Neural cell (in vitro differentiated cells): ENCODE measurements at regions not wholly inside any gene's neighbourhood (a gene's known extent, or its start where the extent isn't known, plus 50 kb on each side); places are given as distances from the start of the nearest gene placed in this dataset.

ENCODE experiments used
- H2AFZ ChIP-seq: fragments of 200-600, 300-800 bp; sonication (generic), shearing (Covaris generic); 2 replicates; pipeline ENCODE4 v1.6.0; 2014; ENCODE audit warnings: low read depth, mild to moderate bottlenecking, antibody characterized with exemption, low read length, moderate library complexity
- H3F3A ChIP-seq: fragments of 200-600 bp; shearing (Covaris generic); 2 replicates; pipeline ENCODE4 v1.6.1; 2016; ENCODE audit warnings: mild to moderate bottlenecking, moderate library complexity, mixed read lengths, antibody characterized with exemption, low read length; ENCODE audit not compliant: insufficient read depth, poor library complexity, severe bottlenecking
- H3K27ac ChIP-seq: fragments of 200-600, 300-800 bp; sonication (generic), shearing (Covaris generic); 2 replicates; pipeline ENCODE4 v1.5.1; 2014; ENCODE audit warnings: mild to moderate bottlenecking, low read length, moderate library complexity
- H3K27me3 ChIP-seq: fragments of 300-800, 200-600 bp; sonication (generic), shearing (Covaris generic); 2 replicates; pipeline ENCODE4 v1.6.0; 2014; ENCODE audit warnings: mild to moderate bottlenecking, low read depth, low read length, moderate library complexity; ENCODE audit not compliant: insufficient read depth
- H3K36me3 ChIP-seq: fragments of 300-800, 200-600 bp; sonication (generic), shearing (Covaris generic); 2 replicates; pipeline ENCODE4 v1.5.1; 2014; ENCODE audit warnings: mild to moderate bottlenecking, antibody characterized with exemption, low read length, moderate library complexity; ENCODE audit not compliant: insufficient read depth
- H3K4me2 ChIP-seq: fragments of 300-800, 200-600 bp; sonication (generic), shearing (Covaris generic); 2 replicates; pipeline ENCODE4 v1.6.0; 2014; ENCODE audit warnings: mild to moderate bottlenecking, low read length
- H3K4me3 ChIP-seq: fragments of 300-800, 200-600 bp; sonication (generic), shearing (Covaris generic); 2 replicates; pipeline ENCODE4 v1.5.1; 2014; ENCODE audit warnings: mild to moderate bottlenecking, low read length, moderate library complexity
- H3K79me2 ChIP-seq: fragments of 200-600 bp; shearing (Covaris generic); replicated peaks from 2 replicates; pipeline ENCODE4 v1.6.0; 2014; ENCODE audit warnings: mild to moderate bottlenecking, low read length, moderate library complexity; ENCODE audit not compliant: insufficient read depth
- H3K9ac ChIP-seq: fragments of 300-800, 200-600 bp; sonication (generic), shearing (Covaris generic); 2 replicates; pipeline ENCODE4 v1.6.1; 2016; ENCODE audit warnings: mild to moderate bottlenecking, low read length, mixed read lengths
- H3K9me2 ChIP-seq: fragments of 200-600 bp; shearing (Covaris generic); 2 replicates; pipeline ENCODE4 v1.6.1; 2016; ENCODE audit warnings: mild to moderate bottlenecking, low read length, mixed read lengths; ENCODE audit not compliant: insufficient read depth
- H3K9me3 ChIP-seq: fragments of 200-600, 300-800 bp; sonication (generic), shearing (Covaris generic); 2 replicates; pipeline ENCODE4 v1.6.1; 2016; ENCODE audit warnings: mild to moderate bottlenecking, mixed run types, low read length, moderate library complexity, mixed read lengths
- H4K20me1 ChIP-seq: fragments of 200-600 bp; shearing (Covaris generic); 2 replicates; pipeline ENCODE4 v1.6.1; 2016; ENCODE audit warnings: mild to moderate bottlenecking, mixed run types; ENCODE audit not compliant: insufficient read depth
- CTCF ChIP-seq: fragments of 450-650 bp; IDR thresholded peaks from 2 replicates; pipeline ENCODE4 v1.5.1; 2014; ENCODE audit warnings: antibody characterized with exemption, mild to moderate bottlenecking, moderate library complexity; ENCODE audit not compliant: poor library complexity, severe bottlenecking
- EP300 ChIP-seq: fragments of 450-650 bp; conservative IDR thresholded peaks from 2 replicates; pipeline ENCODE4 v1.6.1; 2014; ENCODE audit warnings: antibody characterized with exemption, mild to moderate bottlenecking, moderate library complexity; ENCODE audit not compliant: poor library complexity, severe bottlenecking
- EZH2 ChIP-seq: fragments of 200-600, 300-800 bp; shearing (Covaris generic), sonication (generic); IDR thresholded peaks from 2 replicates; pipeline ENCODE4 v1.6.1; 2014; ENCODE audit warnings: antibody characterized with exemption, low read length, borderline replicate concordance, mild to moderate bottlenecking; ENCODE audit not compliant: insufficient read depth, poor library complexity, severe bottlenecking
- MXI1 ChIP-seq: fragments of 450-650 bp; conservative IDR thresholded peaks from 2 replicates; pipeline ENCODE4 v1.6.1; 2014; ENCODE audit warnings: antibody characterized with exemption, mild to moderate bottlenecking; ENCODE audit not compliant: poor library complexity, severe bottlenecking
- POLR2AphosphoS5 ChIP-seq: IDR thresholded peaks from 2 replicates; pipeline ENCODE4 v1.6.1; 2012
- RAD21 ChIP-seq: fragments of 450-650 bp; conservative IDR thresholded peaks from 2 replicates; pipeline ENCODE4 v1.6.1; 2014; ENCODE audit warnings: antibody characterized with exemption, mild to moderate bottlenecking, moderate library complexity
- REST ChIP-seq: IDR thresholded peaks from 2 replicates; pipeline ENCODE4 v1.6.1; 2012; ENCODE audit warnings: borderline replicate concordance
- SMC3 ChIP-seq: fragments of 450-650 bp; conservative IDR thresholded peaks from 2 replicates; pipeline ENCODE4 v1.6.1; 2014; ENCODE audit warnings: antibody characterized with exemption, mild to moderate bottlenecking, moderate library complexity; ENCODE audit not compliant: poor library complexity
- TAF1 ChIP-seq: IDR thresholded peaks from 2 replicates; pipeline ENCODE4 v1.6.1; 2012; ENCODE audit warnings: low read depth

- H3F3A ChIP-seq = no peaks in the 10 kb centered on the region
- no peaks in the 10 kb centered on the region for H3K36me3 ChIP-seq
- no peak overlapping the region for H3K27ac ChIP-seq
- H3K9ac ChIP-seq = no peak overlapping the region
- no peak overlapping the region for H3K4me2 ChIP-seq
- no peak overlapping the region for H2AFZ ChIP-seq
- H3K79me2 ChIP-seq = no peaks in the 10 kb centered on the region
- H3K9me2 ChIP-seq = no peaks in the 10 kb centered on the region
- H3K4me3 ChIP-seq = no peak overlapping the region
- H4K20me1 ChIP-seq = no peaks in the 10 kb centered on the region
- H3K9me3 ChIP-seq = no peaks in the 10 kb centered on the region
- no peak for TF ChIP-seq RAD21
- no peaks in the 10 kb centered on the region for H3K27me3 ChIP-seq
Observed at GRCh38 chr21:14752345-14752909, 206.3 kb upstream of the SAMSN1 start.

DNA sequence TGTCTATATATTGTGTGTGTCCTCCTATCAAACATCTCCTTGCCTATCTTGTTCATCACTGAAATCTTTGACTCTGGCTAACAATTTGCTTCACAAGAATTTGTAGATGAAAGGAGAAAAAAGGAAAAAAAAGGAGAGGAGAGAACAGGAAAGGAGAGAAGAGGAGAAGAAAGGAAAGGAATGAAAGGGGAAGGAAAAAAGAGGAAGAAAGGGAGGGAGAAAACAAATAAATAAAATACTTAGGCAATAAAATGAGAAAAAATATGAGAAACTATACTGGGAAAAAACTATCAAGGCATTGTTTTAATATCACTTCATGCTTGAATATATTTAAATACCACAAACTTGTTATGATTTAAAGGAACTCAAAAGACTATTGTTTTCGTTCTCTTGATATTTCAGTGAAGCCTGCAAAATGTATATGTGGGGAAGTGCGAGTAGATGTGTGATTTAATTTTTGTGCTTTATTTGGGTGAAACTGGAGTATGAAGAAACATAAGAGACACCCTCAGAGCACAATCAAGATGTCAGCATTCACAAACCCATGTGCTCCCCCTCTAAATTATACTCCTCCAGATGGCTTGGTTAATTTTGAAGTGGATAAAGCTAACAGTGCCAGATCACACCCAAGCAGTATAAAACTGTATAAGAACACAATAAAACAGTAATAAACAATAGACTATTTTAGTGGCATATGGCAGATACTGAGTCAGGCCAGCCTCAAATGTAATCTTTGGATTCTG is 205.7 kb upstream of the SAMSN1 start:
- H3K9me2 ChIP-seq = no peaks in the 10 kb centered on the region
- H3K4me3 ChIP-seq = no peak overlapping the region
- no peaks in the 10 kb centered on the region for H4K20me1 ChIP-seq
- H2AFZ ChIP-seq = no peak overlapping the region
- no peaks in the 10 kb centered on the region for H3K79me2 ChIP-seq
- no peaks in the 10 kb centered on the region for H3F3A ChIP-seq
- H3K4me2 ChIP-seq = no peak overlapping the region
- H3K27ac ChIP-seq = no peak overlapping the region
- no peak for TF ChIP-seq TAF1
- no peak for TF ChIP-seq MXI1
- no peak for TF ChIP-seq RAD21
- no peak for TF ChIP-seq SMC3
- TF ChIP-seq CTCF = no peak
- no peak for TF ChIP-seq REST
- no peak for TF ChIP-seq POLR2AphosphoS5
- TF ChIP-seq EP300 = no peak
- TF ChIP-seq EZH2 = no peak
- no peaks in the 10 kb centered on the region for H3K36me3 ChIP-seq
- H3K27me3 ChIP-seq = no peaks in the 10 kb centered on the region
- no peak overlapping the region for H3K9ac ChIP-seq
- no peaks in the 10 kb centered on the region for H3K9me3 ChIP-seq
